A549 (cell line): ENCODE measurements at regions not wholly inside any gene's neighbourhood (a gene's known extent, or its start where the extent isn't known, plus 50 kb on each side); places are given as distances from the start of the nearest gene placed in this dataset.

Experiments used
- CHD4 ChIP-seq: fragments of 200-600 bp; sonication (generic); IDR thresholded peaks from 2 replicates; pipeline ENCODE4 v1.6.1; 2016; ENCODE audit warnings: antibody characterized with exemption, mild to moderate bottlenecking, borderline replicate concordance
- FOXS1 ChIP-seq: fragments of 250-450 bp; sonication (Bioruptor Pico); IDR thresholded peaks from 2 replicates; pipeline ENCODE4 v1.5.0; 2020; ENCODE audit warnings: mild to moderate bottlenecking, moderate library complexity
- HDAC2 ChIP-seq: fragments of 200-600 bp; sonication (generic); IDR thresholded peaks from 2 replicates; pipeline ENCODE4 v1.6.1; 2016
- JUNB ChIP-seq: fragments of >200 bp; sonication (Bioruptor Twin); formaldehyde crosslinking; IDR thresholded peaks from 2 replicates; pipeline ENCODE4 v1.6.1; 2016
- MAFK ChIP-seq: fragments of 450-650 bp; IDR thresholded peaks from 2 replicates; pipeline ENCODE4 v1.6.1; 2014; ENCODE audit not compliant: partially characterized antibody
- MYC ChIP-seq: IDR thresholded peaks from 2 replicates; pipeline ENCODE4 v1.6.1; 2012; ENCODE audit warnings: mild to moderate bottlenecking, inconsistent platforms, low read length, improper control_type of control experiment, borderline replicate concordance
- POLR2A ChIP-seq: IDR thresholded peaks from 2 replicates; pipeline ENCODE4 v1.6.1; 2012; ENCODE audit warnings: mild to moderate bottlenecking, low read length
- POLR2AphosphoS2 ChIP-seq: conservative IDR thresholded peaks from 2 replicates; pipeline ENCODE4 v1.6.1; 2012; ENCODE audit warnings: low read length, improper control_type of control experiment, inconsistent platforms
- RAD21 ChIP-seq, 2 experiments: fragments of >200 bp in 1 of 2; sonication (Bioruptor Twin) in 1 of 2; formaldehyde crosslinking in 1 of 2; IDR thresholded peaks in 1 of 2; conservative IDR thresholded peaks in 1 of 2; 2 replicates in 1 of 2; 3 replicates in 1 of 2; pipeline ENCODE4 v1.6.1; 2012 to 2018; ENCODE audit warnings: inconsistent platforms in 1 of 2
- ZFP36 ChIP-seq: fragments of 450-650 bp; IDR thresholded peaks from 2 replicates; pipeline ENCODE4 v1.6.1; 2014; ENCODE audit warnings: borderline replicate concordance; ENCODE audit not compliant: partially characterized antibody
- TF ChIP-seq, protein P1 (sequence below): fragments of >200 bp; sonication (Bioruptor Twin); formaldehyde crosslinking; IDR thresholded peaks from 3 replicates; pipeline ENCODE4 v1.5.1; 2016
- TF ChIP-seq, protein P2 (sequence below): fragments of 200-600 bp; sonication (generic); IDR thresholded peaks from 2 replicates; pipeline ENCODE4 v1.6.1; 2016; ENCODE audit warnings: antibody characterized with exemption, mild to moderate bottlenecking, moderate library complexity

DNA sequence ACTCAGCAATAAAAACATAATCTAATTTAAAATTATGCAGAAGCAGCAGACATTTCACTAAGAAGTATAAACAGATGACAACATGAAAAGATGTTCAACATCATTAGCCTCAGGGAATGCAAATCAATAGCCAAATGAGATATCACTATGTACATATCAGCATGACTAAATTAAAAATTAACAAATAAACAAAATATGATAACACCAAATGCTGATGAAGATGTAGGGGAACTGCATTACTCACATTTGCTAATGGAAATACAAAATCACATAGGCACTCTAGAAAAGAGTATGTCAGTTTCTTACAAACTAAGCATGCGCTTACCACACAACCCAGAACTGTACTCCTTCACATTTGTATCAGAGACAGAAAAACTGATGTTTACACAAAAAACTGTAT, 487.2 kb upstream of the REG3G start:
- TF ChIP-seq, protein P1, sequence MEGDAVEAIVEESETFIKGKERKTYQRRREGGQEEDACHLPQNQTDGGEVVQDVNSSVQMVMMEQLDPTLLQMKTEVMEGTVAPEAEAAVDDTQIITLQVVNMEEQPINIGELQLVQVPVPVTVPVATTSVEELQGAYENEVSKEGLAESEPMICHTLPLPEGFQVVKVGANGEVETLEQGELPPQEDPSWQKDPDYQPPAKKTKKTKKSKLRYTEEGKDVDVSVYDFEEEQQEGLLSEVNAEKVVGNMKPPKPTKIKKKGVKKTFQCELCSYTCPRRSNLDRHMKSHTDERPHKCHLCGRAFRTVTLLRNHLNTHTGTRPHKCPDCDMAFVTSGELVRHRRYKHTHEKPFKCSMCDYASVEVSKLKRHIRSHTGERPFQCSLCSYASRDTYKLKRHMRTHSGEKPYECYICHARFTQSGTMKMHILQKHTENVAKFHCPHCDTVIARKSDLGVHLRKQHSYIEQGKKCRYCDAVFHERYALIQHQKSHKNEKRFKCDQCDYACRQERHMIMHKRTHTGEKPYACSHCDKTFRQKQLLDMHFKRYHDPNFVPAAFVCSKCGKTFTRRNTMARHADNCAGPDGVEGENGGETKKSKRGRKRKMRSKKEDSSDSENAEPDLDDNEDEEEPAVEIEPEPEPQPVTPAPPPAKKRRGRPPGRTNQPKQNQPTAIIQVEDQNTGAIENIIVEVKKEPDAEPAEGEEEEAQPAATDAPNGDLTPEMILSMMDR: no peak
- TF ChIP-seq POLR2AphosphoS2 (no peak), POLR2A (no peak), ZFP36 (no peak), MAFK (no peak), HDAC2 (no peak), MYC (no peak), FOXS1 (CRISPR knock-in tag) (no peak), RAD21 (conservative IDR thresholded peaks at IDR 0.05 in 1 of 2, IDR thresholded peaks at IDR 0.05 in 1 of 2) (no peak), CHD4 (no peak), JUNB (no peak)
- TF ChIP-seq, protein P2, sequence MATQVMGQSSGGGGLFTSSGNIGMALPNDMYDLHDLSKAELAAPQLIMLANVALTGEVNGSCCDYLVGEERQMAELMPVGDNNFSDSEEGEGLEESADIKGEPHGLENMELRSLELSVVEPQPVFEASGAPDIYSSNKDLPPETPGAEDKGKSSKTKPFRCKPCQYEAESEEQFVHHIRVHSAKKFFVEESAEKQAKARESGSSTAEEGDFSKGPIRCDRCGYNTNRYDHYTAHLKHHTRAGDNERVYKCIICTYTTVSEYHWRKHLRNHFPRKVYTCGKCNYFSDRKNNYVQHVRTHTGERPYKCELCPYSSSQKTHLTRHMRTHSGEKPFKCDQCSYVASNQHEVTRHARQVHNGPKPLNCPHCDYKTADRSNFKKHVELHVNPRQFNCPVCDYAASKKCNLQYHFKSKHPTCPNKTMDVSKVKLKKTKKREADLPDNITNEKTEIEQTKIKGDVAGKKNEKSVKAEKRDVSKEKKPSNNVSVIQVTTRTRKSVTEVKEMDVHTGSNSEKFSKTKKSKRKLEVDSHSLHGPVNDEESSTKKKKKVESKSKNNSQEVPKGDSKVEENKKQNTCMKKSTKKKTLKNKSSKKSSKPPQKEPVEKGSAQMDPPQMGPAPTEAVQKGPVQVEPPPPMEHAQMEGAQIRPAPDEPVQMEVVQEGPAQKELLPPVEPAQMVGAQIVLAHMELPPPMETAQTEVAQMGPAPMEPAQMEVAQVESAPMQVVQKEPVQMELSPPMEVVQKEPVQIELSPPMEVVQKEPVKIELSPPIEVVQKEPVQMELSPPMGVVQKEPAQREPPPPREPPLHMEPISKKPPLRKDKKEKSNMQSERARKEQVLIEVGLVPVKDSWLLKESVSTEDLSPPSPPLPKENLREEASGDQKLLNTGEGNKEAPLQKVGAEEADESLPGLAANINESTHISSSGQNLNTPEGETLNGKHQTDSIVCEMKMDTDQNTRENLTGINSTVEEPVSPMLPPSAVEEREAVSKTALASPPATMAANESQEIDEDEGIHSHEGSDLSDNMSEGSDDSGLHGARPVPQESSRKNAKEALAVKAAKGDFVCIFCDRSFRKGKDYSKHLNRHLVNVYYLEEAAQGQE: no peak
